ENCODE measurements at regions not wholly inside any gene's neighbourhood (a gene's known extent, or its start where the extent isn't known, plus 50 kb on each side); places are given as distances from the start of the nearest gene placed in this dataset.
"Not testable (repeated sequence)": the region's sequence is repeated elsewhere in the genome, so short reads cannot be mapped to it uniquely, and the experiment has no call there.

DNA sequence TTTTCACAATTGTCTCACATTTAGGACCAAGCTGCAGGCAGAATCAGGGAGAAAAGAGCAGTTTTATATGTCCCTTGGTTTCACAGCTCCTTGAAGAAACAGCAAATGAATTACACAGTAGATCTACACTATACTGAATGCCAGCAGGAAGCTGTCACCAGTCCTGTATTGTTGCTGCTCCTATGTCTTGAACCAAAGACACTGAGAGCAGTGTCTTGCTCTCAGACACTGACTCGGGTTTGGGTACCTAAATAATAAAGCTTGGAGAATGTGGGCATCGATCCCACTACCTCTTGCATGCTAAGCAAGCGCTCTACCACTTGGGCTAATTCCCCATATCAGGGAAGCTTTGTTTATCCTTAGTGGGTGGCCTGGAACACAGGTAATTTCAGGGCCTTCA, 552.7 kb downstream of the PRIM2 start:
- not testable (repeated sequence) for DNase-seq

DNA sequence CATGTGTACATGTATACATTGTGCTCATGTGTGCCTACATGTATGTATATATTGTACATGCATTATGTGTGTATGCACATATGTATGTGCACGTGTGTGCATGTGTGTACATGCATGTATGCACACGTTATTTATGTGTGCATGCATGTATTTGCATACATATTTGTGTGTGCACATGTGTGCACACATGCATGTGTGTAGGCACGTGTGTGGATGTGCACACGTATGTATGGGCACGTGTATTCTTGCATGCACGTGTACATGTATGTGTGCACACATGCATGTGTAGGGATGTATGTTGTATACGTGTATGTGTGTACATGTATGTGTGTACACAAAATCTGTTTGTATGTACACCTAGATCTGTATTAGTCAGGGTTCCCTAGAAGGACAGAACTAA, 556.0 kb downstream of the PRIM2 start:
- not testable (repeated sequence) for DNase-seq

DNA sequence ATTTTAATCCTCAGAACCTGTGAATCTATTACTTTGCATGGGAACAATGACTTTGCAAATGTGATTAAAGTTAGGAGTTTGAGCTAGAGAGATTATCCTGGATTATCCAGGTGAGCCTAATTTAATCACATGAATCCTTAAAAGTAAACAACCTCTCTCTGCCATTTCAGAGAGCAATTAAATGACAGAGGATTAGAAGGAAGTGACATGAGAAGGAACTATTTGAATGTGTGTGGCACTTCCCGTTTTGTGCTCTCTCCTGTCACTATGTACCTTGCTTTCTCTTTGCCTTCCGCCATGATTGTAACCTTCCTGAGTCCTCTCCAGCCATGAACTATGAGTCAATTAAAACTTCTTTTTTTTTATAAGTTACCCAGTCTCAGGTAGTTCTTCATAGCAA, 559.2 kb downstream of the PRIM2 start:
- not testable (repeated sequence) for DNase-seq

GRCh38 chr6:57877729-57878128, 560.3 kb downstream of the PRIM2 start:
- not testable (repeated sequence) for DNase-seq

- DNase-seq: not testable (repeated sequence)
These were observed 561.4 kb downstream of the PRIM2 start for GRCh38 chr6:57878792-57879191.

DNA sequence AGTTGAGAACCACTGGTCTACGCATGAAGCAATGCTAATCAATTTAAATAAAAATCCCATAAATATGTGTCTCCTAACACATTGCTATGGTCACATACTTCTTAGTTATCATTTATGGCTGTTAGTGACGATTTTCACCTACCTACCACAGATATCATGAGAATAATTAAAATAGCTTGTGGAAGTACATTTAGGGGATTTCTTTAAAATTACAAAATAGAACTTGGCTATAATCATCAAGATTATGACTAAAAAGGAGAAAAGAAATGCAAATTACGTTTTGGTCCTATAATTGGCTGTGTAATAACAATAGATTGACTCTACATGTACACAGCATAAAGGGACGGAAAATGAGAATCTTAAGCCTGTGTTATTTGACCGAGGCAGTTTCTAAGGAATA, 581.4 kb downstream of the PRIM2 start:
- not testable (repeated sequence) for DNase-seq

GRCh38 chr6:57900687-57901399, 583.4 kb downstream of the PRIM2 start:
- not testable (repeated sequence) for DNase-seq

DNA sequence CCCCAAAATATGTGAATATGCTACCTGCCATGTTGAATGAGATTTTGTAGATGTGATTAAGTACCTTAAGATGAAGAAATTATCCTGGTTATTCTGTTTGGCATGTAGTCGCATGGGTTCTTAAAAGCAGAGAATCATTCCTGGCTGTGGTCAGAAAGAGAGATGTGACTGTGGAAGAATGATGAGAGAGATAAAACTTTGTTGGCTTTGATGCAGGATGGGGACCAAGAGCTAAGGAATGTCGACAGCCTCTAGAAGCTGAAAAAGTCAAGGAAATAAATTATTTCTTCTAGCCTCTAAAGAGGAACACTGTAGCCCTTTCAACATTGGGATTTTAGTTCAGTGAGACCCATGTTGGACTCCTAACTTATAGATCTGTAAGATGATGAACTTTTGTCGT, 584.0 kb downstream of the PRIM2 start:
- DNase-seq: not testable (repeated sequence)

DNA sequence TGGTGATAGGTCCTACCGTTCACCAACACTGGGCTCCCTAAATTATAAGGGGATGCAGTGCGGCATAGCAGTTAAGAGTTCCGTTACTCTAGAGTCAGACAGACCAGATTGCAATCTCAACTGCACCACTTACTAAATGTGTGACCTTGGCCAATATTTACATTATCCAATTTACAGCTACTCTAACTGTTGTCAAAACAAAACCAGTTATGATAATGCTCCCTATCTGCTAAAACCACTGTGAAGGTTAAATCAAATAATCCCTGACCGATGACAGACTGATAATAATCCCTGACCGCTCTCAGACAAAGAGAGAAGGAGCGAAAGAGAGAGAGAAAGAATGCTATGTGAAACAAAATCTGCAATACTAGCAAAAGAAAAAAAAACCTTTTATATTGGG, 586.9 kb downstream of the PRIM2 start:
- DNase-seq: not testable (repeated sequence)

- not testable (repeated sequence) for DNase-seq
These were observed 597.9 kb downstream of the PRIM2 start for GRCh38 chr6:57915300-57915699.

DNA sequence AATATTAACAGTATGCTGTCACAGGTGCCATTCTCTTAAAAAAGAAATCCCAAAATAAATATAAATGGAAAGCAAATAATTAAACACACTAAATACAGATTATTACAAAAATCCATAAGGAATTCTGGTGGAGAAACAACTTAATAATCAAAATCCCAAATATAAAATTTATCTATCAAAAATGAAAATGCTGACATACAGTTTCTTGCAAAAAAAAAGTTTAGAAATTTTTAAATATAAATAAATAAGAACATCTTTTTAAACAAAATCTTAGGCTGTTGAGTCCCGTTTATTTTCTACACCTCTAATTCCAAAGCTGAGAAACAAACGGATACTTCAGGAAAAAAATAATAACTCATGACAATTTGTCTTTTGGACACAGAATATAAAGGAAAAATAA, 625.5 kb downstream of the PRIM2 start:
- not testable (repeated sequence) for DNase-seq

DNA sequence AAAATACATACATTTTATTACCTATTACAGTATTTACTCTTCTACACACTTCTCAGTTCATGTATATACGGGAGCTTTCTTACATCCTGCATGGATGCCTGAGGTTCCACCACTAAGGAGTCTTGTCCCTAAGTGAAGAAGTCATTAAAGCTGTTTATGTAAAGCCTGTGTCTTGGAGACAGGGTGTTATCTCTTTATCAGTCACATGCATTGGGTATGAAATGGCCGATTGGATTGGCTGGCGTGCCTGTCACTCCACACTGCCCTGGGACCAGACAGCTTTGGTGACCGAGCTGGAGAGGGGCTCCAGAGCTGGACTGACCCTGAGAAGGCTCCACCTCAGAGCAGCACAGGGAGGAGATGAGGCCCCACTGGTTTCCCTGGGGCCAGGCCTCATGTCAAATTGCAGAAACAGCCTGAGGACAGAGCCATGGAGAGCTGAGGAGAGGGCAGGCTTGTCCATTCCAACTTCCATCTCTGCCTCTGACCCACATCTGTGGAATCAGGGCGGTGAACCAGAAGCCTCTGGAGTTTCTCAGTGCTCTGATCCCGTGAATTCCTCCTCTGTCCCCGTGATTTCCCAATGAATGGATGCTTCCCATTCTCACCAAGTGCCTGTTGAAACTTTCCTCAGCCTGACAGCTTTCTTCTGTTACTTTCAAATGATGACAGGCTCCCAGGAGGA, 628.8 kb downstream of the PRIM2 start:
- not testable (repeated sequence) for DNase-seq

DNA sequence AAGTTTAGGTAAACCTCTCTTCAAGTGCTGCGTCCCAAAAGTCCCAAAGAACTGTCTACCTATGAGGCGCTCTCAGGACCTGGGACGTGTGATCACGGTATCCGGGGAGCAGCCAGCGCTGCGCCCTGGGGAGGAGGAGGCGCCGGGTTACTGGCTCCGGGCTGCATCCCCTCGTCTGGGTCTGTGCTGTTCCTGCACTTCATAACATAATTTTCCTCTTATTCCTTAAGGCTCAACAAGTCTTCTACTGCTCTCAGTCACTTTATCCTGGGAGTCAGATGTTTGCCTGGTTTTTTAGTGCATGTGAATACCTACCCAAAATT, 629.3 kb downstream of the PRIM2 start:
- DNase-seq: not testable (repeated sequence)

DNA sequence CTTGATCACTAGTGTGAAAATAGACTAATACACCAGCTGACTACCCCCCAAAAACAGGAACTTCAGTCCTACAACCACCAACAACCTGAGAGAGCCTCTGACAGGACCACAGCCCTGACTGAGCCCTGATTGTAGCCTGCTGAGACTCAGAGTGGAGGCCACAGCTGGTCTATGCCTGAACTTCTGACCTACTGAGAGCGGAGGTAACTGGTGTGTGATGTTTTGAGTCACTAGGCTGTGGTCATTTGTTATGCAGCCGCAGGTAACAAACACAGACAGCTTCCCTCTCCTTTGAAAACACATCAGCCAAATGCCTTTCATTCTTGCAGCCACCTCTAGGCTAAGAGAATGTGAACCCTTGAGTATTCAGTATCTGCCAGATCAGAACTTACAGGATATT, 631.1 kb downstream of the PRIM2 start:
- DNase-seq: not testable (repeated sequence)

DNA sequence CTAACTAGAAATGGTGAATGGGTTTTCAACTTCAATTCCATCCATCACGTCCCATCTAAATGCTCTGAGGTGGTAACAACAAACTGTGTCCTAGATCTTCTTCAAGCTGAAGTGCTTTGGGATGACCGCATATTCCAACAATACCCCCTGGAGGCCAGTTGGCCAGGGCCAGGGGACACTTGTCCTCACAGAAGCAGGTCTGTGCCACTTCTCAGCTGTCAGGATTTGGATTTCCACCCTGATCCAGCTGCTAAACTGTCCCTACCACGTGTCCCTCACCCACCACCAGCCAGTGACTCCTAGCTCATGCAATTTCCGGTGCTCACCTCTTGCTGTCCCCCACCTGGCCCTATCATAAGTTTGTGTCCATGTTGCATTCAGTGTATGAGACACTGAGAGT, 633.0 kb downstream of the PRIM2 start:
- not testable (repeated sequence) for DNase-seq

DNA sequence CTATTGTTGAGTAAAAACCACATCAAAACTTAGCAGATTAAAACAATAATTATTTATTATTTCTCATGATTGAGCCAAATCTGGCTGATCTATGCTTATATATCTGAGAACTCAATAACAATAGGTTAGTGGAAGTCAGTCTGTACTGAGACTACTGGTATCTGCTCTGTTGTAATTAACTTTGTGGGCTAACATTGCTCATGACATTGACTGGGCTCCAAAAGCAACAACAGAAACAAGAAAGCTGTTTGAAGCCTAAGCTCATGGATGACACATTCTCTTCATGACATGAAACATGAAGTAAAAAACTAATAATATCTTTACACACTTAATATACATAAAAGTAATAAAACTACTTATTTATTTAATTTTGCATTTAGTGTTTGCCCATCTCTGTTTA, 649.3 kb downstream of the PRIM2 start:
- DNase-seq: not testable (repeated sequence)

DNA sequence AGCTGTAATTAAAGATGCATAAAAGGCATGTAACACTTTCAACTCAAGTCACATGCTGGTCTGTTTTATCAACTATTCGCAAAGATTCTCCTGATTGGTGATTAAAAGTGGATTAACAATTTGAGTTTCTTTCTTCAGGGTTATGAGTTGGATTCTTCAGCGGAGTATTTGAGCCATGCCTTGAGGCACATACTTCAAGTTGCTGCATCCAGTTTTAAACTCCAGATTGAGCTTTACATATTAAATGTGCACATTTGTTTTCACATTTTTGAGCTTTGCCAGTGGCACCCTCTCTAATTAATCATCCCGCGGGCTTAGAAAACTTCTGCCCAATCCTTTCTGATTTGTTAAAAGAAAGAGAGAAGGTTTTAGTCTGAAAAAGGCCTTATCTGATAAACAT, 654.5 kb downstream of the PRIM2 start:
- DNase-seq: not testable (repeated sequence)

DNA sequence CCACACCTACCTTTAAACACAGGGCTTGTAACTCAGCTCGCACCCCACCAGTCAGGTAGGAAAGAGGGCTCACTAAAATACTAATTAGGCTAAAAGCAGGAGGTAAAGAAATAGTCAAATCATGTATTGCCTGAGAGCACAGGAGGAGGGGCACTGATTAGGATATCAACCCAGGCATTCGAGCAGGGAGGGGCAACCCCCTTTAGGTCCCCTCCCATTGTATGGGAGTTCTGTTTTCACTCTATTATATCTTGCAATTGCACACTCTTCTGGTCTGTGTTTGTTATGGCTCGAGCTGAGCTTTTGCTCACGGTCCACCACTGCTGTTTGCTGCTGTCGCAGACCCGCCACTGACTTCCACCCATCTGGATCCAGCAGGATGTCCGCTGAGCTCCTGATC, 657.2 kb downstream of the PRIM2 start:
- DNase-seq: no peak

DNA sequence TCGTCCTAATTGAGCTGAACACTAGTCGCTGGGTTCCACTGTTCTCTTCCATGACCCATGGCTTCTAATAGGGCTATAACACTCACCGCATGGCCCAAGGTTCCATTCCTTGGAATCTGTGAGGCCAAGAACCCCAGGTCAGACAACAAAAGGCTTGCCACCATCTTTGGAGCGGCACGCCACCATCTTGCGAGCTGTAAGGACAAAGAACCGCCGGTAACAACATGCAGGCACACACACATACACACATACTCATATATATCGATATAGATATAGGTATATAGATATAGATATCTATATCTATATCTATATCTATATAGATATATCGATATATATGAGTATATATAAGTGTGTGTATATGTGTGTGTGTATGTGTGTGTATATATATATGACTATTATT, 657.7 kb downstream of the PRIM2 start:
- not testable (repeated sequence) for DNase-seq

DNA sequence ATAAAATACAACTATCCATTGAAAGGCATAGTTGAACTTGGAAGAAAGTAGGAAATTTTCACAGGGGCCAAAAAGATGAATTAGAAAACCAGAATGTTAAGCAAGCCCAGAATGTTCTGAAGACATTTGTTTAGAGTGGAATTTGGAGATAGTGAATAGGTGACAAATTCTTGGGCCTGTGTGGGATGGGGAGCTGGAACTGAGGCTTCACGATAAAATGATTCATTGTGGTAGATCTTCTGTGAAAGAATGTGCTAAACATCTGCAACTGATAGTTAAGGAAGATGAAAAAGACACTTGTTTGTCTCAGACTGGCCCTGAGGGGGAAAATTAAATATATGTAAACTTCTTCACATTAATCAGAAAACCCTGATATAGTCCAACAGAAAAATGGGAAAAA, 658.9 kb downstream of the PRIM2 start:
- DNase-seq: not testable (repeated sequence)

DNA sequence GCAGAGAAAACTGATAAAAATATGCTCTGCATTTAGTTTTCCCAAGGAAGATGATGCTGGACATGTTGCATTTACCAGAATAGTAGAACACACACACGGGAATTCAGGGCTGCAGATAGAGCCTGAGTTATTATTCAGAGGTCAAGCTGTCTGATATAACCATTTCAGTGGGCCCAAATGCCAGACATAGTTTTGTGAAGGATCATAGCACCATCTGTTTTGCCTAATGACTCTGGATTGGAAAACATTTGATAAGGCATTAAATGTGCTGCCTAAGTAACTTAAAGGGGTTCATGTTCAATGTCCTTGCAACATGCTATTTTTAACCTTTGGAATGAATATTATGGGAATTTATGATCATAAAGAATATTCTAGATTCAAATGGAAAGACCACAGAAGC, 666.2 kb downstream of the PRIM2 start:
- not testable (repeated sequence) for DNase-seq

- not testable (repeated sequence) for DNase-seq
These were observed 667.1 kb downstream of the PRIM2 start for GRCh38 chr6:57984575-57984974.

DNA sequence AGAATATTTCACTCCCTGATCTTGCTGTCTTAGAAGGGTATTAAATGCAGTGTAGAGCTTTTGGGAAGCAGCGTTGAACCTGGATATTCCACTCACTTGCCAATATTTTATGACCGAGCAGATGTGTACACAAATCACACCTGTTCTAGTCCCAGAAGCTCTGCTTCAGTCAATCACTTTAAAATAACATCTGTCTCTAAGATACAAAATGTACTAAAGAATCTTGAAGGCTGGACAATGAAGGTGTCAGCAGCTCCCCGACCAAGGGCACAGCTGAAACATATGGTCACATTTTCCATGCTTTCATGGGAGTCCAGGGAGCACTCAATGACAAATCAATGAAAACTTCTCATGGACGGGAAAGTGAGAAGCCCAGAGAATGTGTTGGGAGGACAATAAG, 668.3 kb downstream of the PRIM2 start:
- DNase-seq: not testable (repeated sequence)

- DNase-seq: not testable (repeated sequence)
These were observed 669.2 kb downstream of the PRIM2 start for GRCh38 chr6:57986584-57986983.
